Fibroblast of skin of left biceps (primary cell): ENCODE measurements at regions not wholly inside any gene's neighbourhood (a gene's known extent, or its start where the extent isn't known, plus 50 kb on each side); places are given as distances from the start of the nearest gene placed in this dataset.

Experiments used
- DNase-seq, 2 experiments: peaks; one replicate each; pipeline ENCODE4 v3.0.0-alpha.2; 2013; ENCODE audit warnings: low read depth in 2 of 2

GRCh38 chr10:129136951-129137350 is 330.1 kb upstream of the MGMT start:
- DNase-seq = no peak

- DNase-seq = no peak
These were observed 325.8 kb upstream of the MGMT start for GRCh38 chr10:129140921-129141885.

GRCh38 chr10:129151281-129151680 is 315.8 kb upstream of the MGMT start:
- no peak for DNase-seq

GRCh38 chr10:129156406-129156805 is 310.6 kb upstream of the MGMT start:
- DNase-seq = no peak

- DNase-seq = no peak
These were observed 309.9 kb upstream of the MGMT start for GRCh38 chr10:129157185-129157584.

GRCh38 chr10:129161150-129161549 is 305.9 kb upstream of the MGMT start:
- no peak for DNase-seq

DNA sequence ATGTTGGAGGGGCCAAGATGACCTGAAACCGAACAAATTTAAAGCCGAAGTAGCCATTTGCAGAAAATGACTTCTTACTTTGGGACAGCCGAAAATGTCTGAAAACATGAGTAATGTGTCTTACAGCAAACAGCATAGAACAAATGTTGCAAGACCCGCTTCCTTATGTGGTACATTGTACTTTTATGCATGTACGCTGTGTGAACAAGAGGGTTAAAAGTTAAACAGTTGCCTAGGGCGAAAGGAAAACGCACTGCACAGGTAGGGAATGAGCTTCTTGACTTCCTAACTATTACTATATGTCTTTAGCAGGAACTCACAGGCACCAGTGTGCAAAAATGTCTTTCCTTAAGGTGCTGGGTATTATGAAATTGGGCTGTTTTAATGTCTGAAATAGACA is 303.5 kb upstream of the MGMT start:
- DNase-seq = no peak

GRCh38 chr10:129165076-129165720 is 301.8 kb upstream of the MGMT start:
- DNase-seq = no peak

GRCh38 chr10:129165770-129166169 is 301.3 kb upstream of the MGMT start:
- no peak for DNase-seq

DNA sequence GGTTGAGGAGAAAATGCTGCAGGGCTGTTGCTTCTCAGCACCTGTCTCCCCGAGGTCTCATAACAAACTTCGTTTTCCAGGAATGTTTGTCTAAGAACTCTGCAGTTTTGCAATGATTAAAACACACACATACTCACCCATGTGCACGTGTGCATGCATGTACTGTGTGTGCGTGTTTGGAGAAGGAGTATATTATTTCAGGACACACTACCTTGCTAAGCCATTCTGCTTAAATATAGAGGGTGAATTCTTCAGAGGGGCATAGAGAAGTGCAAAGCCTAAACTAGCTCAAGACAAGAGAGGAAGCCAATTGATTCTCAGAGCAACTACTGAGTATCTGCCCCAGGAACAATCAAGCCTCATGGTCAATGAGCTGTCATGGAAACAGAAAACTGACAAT is 298.4 kb upstream of the MGMT start:
- no peak for DNase-seq

DNA sequence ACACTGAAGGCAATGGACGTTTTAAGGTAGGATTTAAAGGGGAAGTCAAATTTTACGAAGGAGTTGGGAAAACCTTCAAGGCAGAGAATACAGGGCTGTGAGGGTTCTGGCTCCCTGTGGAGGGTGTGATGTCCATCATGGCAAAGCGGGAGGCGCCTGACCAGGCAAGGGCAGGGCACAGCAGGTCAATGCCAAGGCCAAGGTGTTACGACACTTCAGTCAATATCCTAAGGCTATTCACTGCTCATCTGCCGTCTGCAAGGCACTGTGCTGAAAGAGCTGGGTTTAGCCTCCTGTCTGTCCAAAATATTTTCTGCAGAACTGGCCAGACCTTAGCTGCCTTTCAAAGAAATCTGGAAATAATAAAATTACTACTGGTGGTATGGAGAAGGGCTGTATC is 297.9 kb upstream of the MGMT start:
- no peak for DNase-seq

GRCh38 chr10:129170812-129171211 is 296.2 kb upstream of the MGMT start:
- no peak for DNase-seq

- no peak for DNase-seq
These were observed 295.2 kb upstream of the MGMT start for GRCh38 chr10:129171812-129172211.

DNA sequence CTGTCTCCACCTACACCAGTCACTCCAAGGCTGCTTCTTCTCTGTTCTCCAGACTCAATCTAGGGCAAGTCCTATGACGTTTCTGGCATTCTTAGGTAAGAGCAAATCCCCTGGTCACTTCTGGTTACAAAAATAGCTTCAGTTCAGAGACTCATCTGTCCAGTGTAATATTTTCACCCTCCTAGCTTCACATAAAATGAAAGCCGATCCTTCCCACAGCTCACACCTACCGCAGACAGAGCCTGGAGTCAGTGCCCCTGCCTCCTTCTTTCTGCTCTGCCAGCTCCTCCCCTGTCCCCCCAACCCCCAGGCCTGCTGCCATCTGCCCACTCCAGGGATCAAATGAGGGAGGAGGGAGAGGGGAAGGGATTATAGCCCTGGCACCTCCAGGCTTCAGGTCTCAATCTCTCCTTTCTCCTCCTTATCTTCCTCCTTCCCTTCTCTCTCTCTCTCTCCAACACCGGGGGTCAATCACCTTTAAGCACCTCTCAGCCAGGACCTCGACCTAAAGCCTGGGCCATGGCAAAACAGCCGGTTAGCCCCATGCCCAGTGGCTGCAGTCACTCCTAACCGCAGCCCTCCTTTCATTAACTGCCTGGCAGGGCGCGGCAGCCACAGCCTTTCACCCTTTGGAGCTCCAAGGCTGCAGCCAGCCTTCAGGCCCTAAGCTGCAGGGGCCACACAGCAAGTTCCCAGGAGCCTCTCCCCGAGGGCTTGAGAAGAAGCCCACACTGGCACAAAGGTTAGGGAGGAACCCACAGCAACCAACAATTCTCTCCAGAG is 292.6 kb upstream of the MGMT start:
- DNase-seq = no peak

DNA sequence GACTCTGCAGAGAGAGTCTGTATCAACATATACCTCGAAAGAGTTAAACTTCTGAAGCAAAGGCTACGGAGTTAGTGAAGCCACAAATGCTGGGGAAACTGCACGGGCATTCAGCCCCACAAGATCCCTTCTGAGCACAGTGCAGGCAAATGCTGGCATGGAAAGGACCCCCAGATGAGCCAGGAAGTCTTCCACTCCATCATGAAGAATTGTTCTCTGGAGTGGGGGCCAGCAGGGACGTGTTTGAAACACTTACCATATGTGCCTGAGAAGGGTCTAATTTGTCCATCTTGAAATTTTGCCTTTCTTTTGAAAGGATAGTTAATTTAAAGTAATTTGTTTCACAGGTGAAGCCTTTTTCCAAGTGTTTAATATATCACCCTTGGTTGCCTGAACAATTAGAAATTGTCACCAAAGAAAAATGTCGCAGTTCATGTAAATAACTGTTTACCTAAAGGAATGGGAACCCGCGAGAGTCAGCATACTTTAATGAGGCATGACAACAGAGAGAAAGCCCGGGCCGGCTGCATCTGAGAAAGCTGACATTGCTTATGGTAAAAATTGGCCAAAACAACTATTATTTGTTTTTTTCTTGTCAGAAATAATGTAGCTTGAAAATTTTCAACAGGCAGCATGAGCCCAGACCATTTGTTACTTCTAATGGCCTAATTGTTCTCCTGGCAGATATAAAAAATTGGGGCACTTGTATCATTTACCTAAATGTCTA is 287.6 kb upstream of the MGMT start:
- DNase-seq = no peak

DNA sequence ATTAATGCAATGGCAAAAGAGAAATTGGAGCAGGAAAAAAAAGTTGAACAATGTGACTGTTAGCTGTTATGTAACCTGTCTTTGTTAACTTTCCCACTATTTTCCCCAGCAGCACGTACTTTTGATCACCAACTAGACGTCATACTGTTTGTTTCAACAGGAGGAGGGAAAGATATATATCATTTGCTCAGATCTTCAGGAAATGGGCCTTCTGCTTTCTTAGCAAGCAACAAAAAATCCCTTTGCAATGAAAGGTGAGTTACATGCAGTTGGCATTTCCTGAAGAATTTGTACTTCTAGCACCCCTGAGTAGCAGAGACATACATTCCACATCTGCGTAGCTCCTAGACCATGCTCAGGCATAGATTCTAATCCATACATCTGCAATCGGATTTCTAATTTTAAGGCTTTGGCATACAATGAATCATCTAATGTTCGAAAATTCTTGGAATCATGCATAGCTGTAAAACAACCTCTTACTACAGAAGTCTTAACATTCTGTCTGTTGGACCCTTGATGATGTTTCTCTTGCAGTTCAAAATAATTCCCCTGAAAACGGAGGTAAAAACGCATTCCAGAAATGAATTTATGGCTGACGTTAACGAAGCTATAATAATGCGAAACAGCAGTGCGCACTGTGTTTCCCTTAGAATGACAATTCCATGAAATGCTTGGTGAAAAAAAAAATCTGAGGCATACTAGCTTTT is 286.9 kb upstream of the MGMT start:
- no peak for DNase-seq

GRCh38 chr10:129184196-129184595 is 282.8 kb upstream of the MGMT start:
- DNase-seq = no peak

- no peak for DNase-seq
These were observed 279.7 kb upstream of the MGMT start for GRCh38 chr10:129187331-129187730.

DNA sequence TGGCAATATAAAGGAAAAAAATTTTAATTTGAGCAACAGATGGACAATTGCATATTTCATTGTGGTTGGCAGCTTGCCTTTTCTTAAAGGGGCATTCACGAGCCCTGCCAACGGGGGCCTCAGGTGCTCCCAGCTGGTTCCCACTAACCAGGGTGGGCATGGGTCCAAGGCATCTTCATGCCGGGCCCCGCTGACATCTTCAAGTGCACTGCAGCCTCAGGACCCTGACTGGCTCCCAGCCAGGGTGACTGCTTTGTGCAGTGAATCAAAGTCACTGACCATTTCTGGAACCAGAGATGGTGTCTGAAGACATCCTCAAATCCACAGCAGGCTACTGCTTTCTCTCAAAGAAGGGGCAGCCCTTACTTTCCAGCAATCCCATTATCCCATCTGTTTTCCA is 275.2 kb upstream of the MGMT start:
- DNase-seq = no peak

DNA sequence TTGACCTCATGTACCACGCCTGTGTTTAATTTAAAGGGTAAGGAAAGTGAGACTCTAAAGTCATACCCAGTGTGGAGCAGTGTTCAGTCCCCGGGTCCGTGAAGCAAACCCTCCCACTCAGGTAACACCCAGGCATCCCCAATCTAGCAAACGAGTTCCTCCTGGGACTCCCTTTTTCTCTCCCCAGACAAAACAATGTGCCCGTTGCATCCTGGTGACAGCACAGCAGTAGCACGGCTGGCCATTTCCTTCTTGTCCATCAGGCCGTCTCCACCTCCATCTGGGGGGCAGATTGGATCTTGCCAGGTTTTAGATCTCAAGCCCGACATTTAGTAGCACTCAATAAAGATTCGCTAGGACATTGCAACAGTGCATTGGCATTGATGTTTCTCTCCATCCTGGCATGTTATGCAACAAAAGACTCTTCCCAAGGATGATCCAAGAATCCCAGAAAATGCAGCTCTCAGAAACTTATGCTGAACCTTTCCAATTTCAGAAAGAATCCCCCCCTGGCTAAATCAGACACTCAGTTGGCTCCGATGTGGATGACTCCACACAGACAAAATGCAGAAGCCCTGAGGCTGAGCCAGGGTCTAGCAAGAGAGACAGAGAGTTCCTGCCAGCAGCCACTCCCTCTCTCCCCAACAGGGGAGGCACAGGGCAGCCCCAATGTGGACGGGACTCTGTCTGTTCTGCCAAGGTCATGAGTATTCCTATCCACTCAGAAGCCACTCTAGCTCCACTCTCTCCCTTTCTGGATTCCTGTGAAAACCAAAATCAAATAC is 274.5 kb upstream of the MGMT start:
- no peak for DNase-seq
